OCI-LY7 (cell line): ENCODE measurements at regions not wholly inside any gene's neighbourhood (a gene's known extent, or its start where the extent isn't known, plus 50 kb on each side); places are given as distances from the start of the nearest gene placed in this dataset.

Experiments
- BruUV-seq: library from RNA; stranded (reverse); fragments of 400-500 nt; replicated peaks from 2 replicates; lab custom pipeline; 2021; lab: Mats Ljungman, UMichigan
- CTCF ChIA-PET: fragments of 300-600 bp; sonication (Branson Sonifier 250); formaldehyde crosslinking; loops from one replicate; lab custom pipeline; 2022; ENCODE audit warnings: antibody characterized with exemption; ENCODE audit not compliant: unreplicated experiment; lab: Charles Lee
- POLR2A ChIA-PET: fragments of 300-600 bp; sonication (Branson Sonifier 250); formaldehyde crosslinking; loops from one replicate; lab custom pipeline; 2022; ENCODE audit warnings: antibody characterized with exemption; lab: Charles Lee
- DNase-seq: peaks from one replicate; pipeline ENCODE4 v3.0.0-alpha.2; 2015; ENCODE audit warnings: low spot score
- H2AFZ ChIP-seq: fragments of 200-600 bp; sonication (generic), shearing (Covaris generic); 2 replicates; pipeline ENCODE4 v1.6.1; 2014; ENCODE audit warnings: mild to moderate bottlenecking, antibody characterized with exemption, low read length, moderate library complexity
- H3K27ac ChIP-seq: fragments of 200-600 bp; sonication (generic); 2 replicates; pipeline ENCODE4 v1.5.1; 2014; ENCODE audit warnings: mixed run types, low read depth, mild to moderate bottlenecking, moderate library complexity, low read length, inconsistent platforms; ENCODE audit not compliant: poor library complexity, severe bottlenecking
- H3K36me3 ChIP-seq: fragments of 200-600 bp; sonication (generic); 2 replicates; pipeline ENCODE4 v1.6.1; 2014; ENCODE audit warnings: mild to moderate bottlenecking, antibody characterized with exemption, low read length, moderate library complexity, mixed read lengths; ENCODE audit not compliant: insufficient read depth
- H3K4me1 ChIP-seq: fragments of 200-600 bp; sonication (generic); 2 replicates; pipeline ENCODE4 v1.5.1; 2014; ENCODE audit warnings: mild to moderate bottlenecking, low read length; ENCODE audit not compliant: insufficient read depth, poor library complexity, severe bottlenecking
- H3K4me2 ChIP-seq: fragments of 200-600 bp; sonication (generic); 2 replicates; pipeline ENCODE4 v1.6.1; 2014; ENCODE audit warnings: mild to moderate bottlenecking, low read length
- H3K4me3 ChIP-seq: fragments of 200-600 bp; sonication (generic); 2 replicates; pipeline ENCODE4 v1.5.1; 2014; ENCODE audit warnings: mild to moderate bottlenecking, low read depth, low read length; ENCODE audit not compliant: poor library complexity, severe bottlenecking
- H3K79me2 ChIP-seq: fragments of 200-600 bp; sonication (generic); 2 replicates; pipeline ENCODE4 v1.6.1; 2016; ENCODE audit warnings: low read depth, mild to moderate bottlenecking, low read length, moderate library complexity, mixed read lengths; ENCODE audit not compliant: insufficient read depth
- H3K9me2 ChIP-seq: fragments of 200-600 bp; sonication (generic); 2 replicates; pipeline ENCODE4 v1.6.1; 2016; ENCODE audit warnings: mild to moderate bottlenecking, low read length, mixed read lengths; ENCODE audit not compliant: insufficient read depth
- H3K9me3 ChIP-seq: fragments of 200-600 bp; sonication (generic); 2 replicates; pipeline ENCODE4 v1.6.1; 2014; ENCODE audit warnings: mild to moderate bottlenecking, mixed run types, low read length, mixed read lengths
- H4K20me1 ChIP-seq: fragments of 200-600 bp; sonication (generic); 2 replicates; pipeline ENCODE4 v1.6.1; 2014; ENCODE audit warnings: mild to moderate bottlenecking, antibody characterized with exemption, low read length, moderate library complexity, mixed read lengths; ENCODE audit not compliant: insufficient read depth
- CTCF ChIP-seq: fragments of 200-600 bp; sonication (generic); conservative IDR thresholded peaks from 2 replicates; pipeline ENCODE4 v1.5.1; 2014; ENCODE audit warnings: mild to moderate bottlenecking, antibody characterized with exemption, low read length, moderate library complexity, mixed read lengths
- EZH2phosphoT487 ChIP-seq: fragments of 200-600 bp; sonication (generic); IDR thresholded peaks from 2 replicates; pipeline ENCODE4 v1.6.1; 2018; ENCODE audit warnings: low read depth, borderline replicate concordance, mild to moderate bottlenecking, mixed run types, antibody characterized with exemption, low read length, moderate library complexity, mixed read lengths
- intact Hi-C: fragments of 100-400 bp; cut with micrococcal nuclease; formaldehyde crosslinking; loops from one replicate; pipeline ENCODE4 v1.10.0; 2022; ENCODE audit not compliant: unreplicated experiment

DNA sequence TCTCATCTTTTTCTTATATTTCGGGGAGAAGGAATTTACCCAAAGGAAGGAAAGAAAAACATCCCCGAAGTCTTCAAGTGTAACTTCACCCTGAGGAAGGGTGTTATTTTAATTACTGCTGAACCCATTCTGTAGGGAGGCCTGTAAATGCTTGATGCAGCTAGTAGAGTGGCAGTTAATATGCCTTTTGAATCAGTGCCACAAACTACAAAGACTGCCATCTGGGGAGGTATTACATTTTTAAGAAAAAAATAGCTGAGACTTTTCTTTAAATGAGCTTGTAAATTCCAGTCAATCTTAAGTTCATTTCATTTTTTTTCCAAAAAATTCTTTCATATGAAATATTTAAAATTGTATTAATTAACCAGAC, 233.1 kb upstream of the FERD3L start:
- H3K36me3 ChIP-seq = no peaks in the 10 kb centered on the region
- H3K79me2 ChIP-seq = no peaks in the 10 kb centered on the region
- TF ChIP-seq CTCF (no peak), EZH2phosphoT487 (no peak)
- no peak overlapping the region for H3K4me3 ChIP-seq
- ChIA-PET POLR2A (interaction anchor here (0.6 to 1.0 kb wide), 3 partner anchors 43 to 1409 kb away, joined by 3 read pairs; no protein-coding TSS in a partner anchor), CTCF (no interaction called here)
- H4K20me1 ChIP-seq = no peaks in the 10 kb centered on the region
- intact Hi-C loops = no loop called here
- H2AFZ ChIP-seq = no peak overlapping the region
- no peaks in the 10 kb centered on the region for H3K9me2 ChIP-seq
- no peaks in the 10 kb centered on the region for H3K4me1 ChIP-seq
- no peak for DNase-seq
- H3K27ac ChIP-seq = no peak overlapping the region
- BruUV-seq = no TSS peak
- H3K4me2 ChIP-seq = no peak overlapping the region
- no peaks in the 10 kb centered on the region for H3K9me3 ChIP-seq

DNA sequence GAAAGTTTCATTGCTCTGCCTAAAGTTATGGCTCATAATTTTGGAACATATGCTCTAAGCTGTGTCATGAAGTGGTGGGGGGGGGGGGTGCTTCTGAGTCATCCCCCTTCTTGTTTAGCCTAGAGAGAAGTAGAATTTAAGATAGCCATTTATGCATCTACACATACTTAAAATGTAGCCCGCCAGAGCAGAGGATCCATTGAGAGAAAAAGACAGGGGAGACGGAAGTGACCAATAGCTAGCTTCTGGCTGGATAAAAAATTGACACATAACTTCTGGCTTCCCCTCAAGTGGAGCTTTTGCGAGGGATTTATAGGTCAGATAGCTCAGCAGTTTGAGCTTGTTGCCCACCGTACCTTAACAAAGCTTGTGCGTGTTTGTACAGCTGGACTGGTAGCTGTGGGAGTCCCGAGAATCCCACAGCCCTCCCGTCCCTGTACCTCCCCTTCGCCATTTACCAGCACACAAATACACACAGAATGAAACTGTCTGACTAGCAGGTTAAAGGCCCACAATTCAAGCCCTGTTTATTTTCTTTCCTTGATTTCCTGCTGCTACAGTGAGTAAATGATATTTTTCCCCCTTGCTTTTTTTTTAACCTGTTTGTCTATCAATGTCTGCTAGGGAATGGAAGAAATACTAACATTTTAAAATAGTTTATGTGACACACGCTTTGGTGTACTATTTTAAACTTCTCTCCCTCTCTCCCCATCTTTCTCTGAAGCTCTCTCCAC, 232.6 kb upstream of the FERD3L start:
- H3K9me3 ChIP-seq = no peaks in the 10 kb centered on the region
- intact Hi-C loops = no loop called here
- H3K4me1 ChIP-seq = no peaks in the 10 kb centered on the region
- H2AFZ ChIP-seq = no peak overlapping the region
- no peaks in the 10 kb centered on the region for H3K9me2 ChIP-seq
- CTCF ChIA-PET = no interaction called here
- no peak overlapping the region for H3K27ac ChIP-seq
- H3K36me3 ChIP-seq = no peaks in the 10 kb centered on the region
- no peak overlapping the region for H3K4me3 ChIP-seq
- no peaks in the 10 kb centered on the region for H4K20me1 ChIP-seq
- TF ChIP-seq EZH2phosphoT487 (no peak), CTCF (no peak)
- BruUV-seq = no TSS peak
- no peak for DNase-seq
- POLR2A ChIA-PET = interaction anchor here (0.6 to 0.7 kb wide), 4 partner anchors 8 to 89 kb away, joined by 3 to 5 read pairs (median 4); no protein-coding TSS in a partner anchor
- no peaks in the 10 kb centered on the region for H3K79me2 ChIP-seq
- no peak overlapping the region for H3K4me2 ChIP-seq

- no peak for DNase-seq
- Histone ChIP-seq H3K4me2 (no peak overlapping the region), H3K27ac (no peak overlapping the region), H3K9me3 (no peaks in the 10 kb centered on the region), H3K9me2 (no peaks in the 10 kb centered on the region), H2AFZ (no peak overlapping the region), H3K4me1 (no peaks in the 10 kb centered on the region), H4K20me1 (no peaks in the 10 kb centered on the region), H3K4me3 (no peak overlapping the region), H3K79me2 (no peaks in the 10 kb centered on the region), H3K36me3 (no peaks in the 10 kb centered on the region)
- intact Hi-C loops = no loop called here
- no peak for TF ChIP-seq EZH2phosphoT487
- no peak for TF ChIP-seq CTCF
- ChIA-PET POLR2A (no interaction called here), CTCF (no interaction called here)
- no TSS peak for BruUV-seq
These were observed 231.3 kb upstream of the FERD3L start for GRCh38 chr7:19376538-19376937.
